Central memory CD8-positive, alpha-beta T cell (primary cell): ENCODE measurements at regions not wholly inside any gene's neighbourhood (a gene's known extent, or its start where the extent isn't known, plus 50 kb on each side); places are given as distances from the start of the nearest gene placed in this dataset.

Experiments used
- ATAC-seq: fragments of 150-1000 bp; cut with Tn5 transposase; replicated peaks from 2 replicates; pipeline ENCODE4 v1.10.0; 2022; ENCODE audit warnings: mild to moderate bottlenecking, moderate FRiP score, moderate number of reproducible peaks; ENCODE audit not compliant: poor library complexity, severe bottlenecking; ENCODE audit errors: extremely low read depth
- DNase-seq, 2 donors: peaks; one replicate each; pipeline ENCODE4 v3.0.0; 2021; ENCODE audit warnings: low spot score in 2 of 2
- H3K27ac Mint-ChIP-seq: one replicate; pipeline ENCODE4 v1.8.0; 2022; ENCODE audit warnings: low read depth, mild to moderate bottlenecking, moderate library complexity, mixed read lengths
- H3K27me3 Mint-ChIP-seq: one replicate; pipeline ENCODE4 v1.8.0; 2022; ENCODE audit warnings: mixed read lengths
- H3K36me3 Mint-ChIP-seq: one replicate; pipeline ENCODE4 v1.8.0; 2022; ENCODE audit warnings: mild to moderate bottlenecking, moderate library complexity, mixed read lengths; ENCODE audit not compliant: insufficient read depth
- H3K4me1 Mint-ChIP-seq: one replicate; pipeline ENCODE4 v1.8.0; 2022; ENCODE audit warnings: mixed read lengths
- H3K4me3 Mint-ChIP-seq: one replicate; pipeline ENCODE4 v1.8.0; 2022; ENCODE audit warnings: mild to moderate bottlenecking, moderate library complexity, mixed read lengths
- H3K9me3 Mint-ChIP-seq: one replicate; pipeline ENCODE4 v1.8.0; 2022; ENCODE audit warnings: mixed read lengths

GRCh38 chr15:56868170-56868569 lies 50.3 kb upstream of the TCF12 start:
- DNase-seq, result no peak
- H3K27me3 Mint-ChIP-seq, result no peaks in the 10 kb centered on the region
- H3K4me3 Mint-ChIP-seq, result no peak overlapping the region
- ATAC-seq, result no peak
- no peaks in the 10 kb centered on the region for H3K4me1 Mint-ChIP-seq
- no peaks in the 10 kb centered on the region for H3K9me3 Mint-ChIP-seq
- no peaks in the 10 kb centered on the region for H3K36me3 Mint-ChIP-seq
- no peak overlapping the region for H3K27ac Mint-ChIP-seq

- DNase-seq (no peak), ATAC-seq (no peak)
- Mint-ChIP-seq H3K27ac (no peak overlapping the region), H3K36me3 (no peaks in the 10 kb centered on the region), H3K4me1 (no peaks in the 10 kb centered on the region), H3K9me3 (no peaks in the 10 kb centered on the region), H3K27me3 (no peaks in the 10 kb centered on the region), H3K4me3 (no peak overlapping the region)
Observed at GRCh38 chr15:56866803-56867202, 51.6 kb upstream of the TCF12 start.

GRCh38 chr15:56857828-56858227 lies 60.6 kb upstream of the TCF12 start:
- H3K4me3 Mint-ChIP-seq, result no peak overlapping the region
- no peak for DNase-seq
- H3K36me3 Mint-ChIP-seq, result no peaks in the 10 kb centered on the region
- no peak overlapping the region for H3K27ac Mint-ChIP-seq
- no peaks in the 10 kb centered on the region for H3K9me3 Mint-ChIP-seq
- H3K27me3 Mint-ChIP-seq, result peaks cover 16% of the 10 kb centered on the region
- no peaks in the 10 kb centered on the region for H3K4me1 Mint-ChIP-seq
- no peak for ATAC-seq

- Mint-ChIP-seq H3K4me1 (no peaks in the 10 kb centered on the region), H3K9me3 (no peaks in the 10 kb centered on the region), H3K27ac (no peak overlapping the region), H3K4me3 (no peak overlapping the region), H3K36me3 (no peaks in the 10 kb centered on the region), H3K27me3 (peaks cover 16% of the 10 kb centered on the region)
- DNase-seq, result no peak
- no peak for ATAC-seq
Observed at GRCh38 chr15:56856934-56857333, 61.5 kb upstream of the TCF12 start.

- ATAC-seq (no peak), DNase-seq (no peak)
- peaks cover 11% of the 10 kb centered on the region for H3K27me3 Mint-ChIP-seq
- H3K9me3 Mint-ChIP-seq, result no peaks in the 10 kb centered on the region
- H3K36me3 Mint-ChIP-seq, result no peaks in the 10 kb centered on the region
- H3K27ac Mint-ChIP-seq, result no peak overlapping the region
- no peak overlapping the region for H3K4me3 Mint-ChIP-seq
- no peaks in the 10 kb centered on the region for H3K4me1 Mint-ChIP-seq
Observed at GRCh38 chr15:56844892-56845291, 73.6 kb upstream of the TCF12 start.

- H3K36me3 Mint-ChIP-seq, result no peaks in the 10 kb centered on the region
- H3K27me3 Mint-ChIP-seq, result peaks cover 11% of the 10 kb centered on the region
- no peaks in the 10 kb centered on the region for H3K4me1 Mint-ChIP-seq
- no peak for ATAC-seq
- no peak for DNase-seq
- H3K9me3 Mint-ChIP-seq, result no peaks in the 10 kb centered on the region
- H3K4me3 Mint-ChIP-seq, result no peak overlapping the region
- no peak overlapping the region for H3K27ac Mint-ChIP-seq
Observed at GRCh38 chr15:56844471-56844870, 74.0 kb upstream of the TCF12 start.

GRCh38 chr15:56839641-56840040 lies 78.8 kb upstream of the TCF12 start:
- H3K27ac Mint-ChIP-seq, result no peak overlapping the region
- no peaks in the 10 kb centered on the region for H3K36me3 Mint-ChIP-seq
- DNase-seq, result no peak

GRCh38 chr15:56839099-56839498 lies 79.3 kb upstream of the TCF12 start:
- Mint-ChIP-seq H3K4me3 (no peak overlapping the region), H3K36me3 (no peaks in the 10 kb centered on the region), H3K27ac (no peak overlapping the region), H3K27me3 (peaks cover 11% of the 10 kb centered on the region), H3K4me1 (peaks cover 7% of the 10 kb centered on the region), H3K9me3 (no peaks in the 10 kb centered on the region)
- DNase-seq, result no peak
- no peak for ATAC-seq

More at GRCh38 chr15:56839641-56840040, 78.8 kb upstream of the TCF12 start:
- no peaks in the 10 kb centered on the region for H3K9me3 Mint-ChIP-seq
- ATAC-seq, result no peak
- H3K27me3 Mint-ChIP-seq, result peaks cover 11% of the 10 kb centered on the region
- H3K4me3 Mint-ChIP-seq, result no peak overlapping the region
- peaks cover 7% of the 10 kb centered on the region for H3K4me1 Mint-ChIP-seq

- H3K4me1 Mint-ChIP-seq, result peaks cover 7% of the 10 kb centered on the region
- H3K9me3 Mint-ChIP-seq, result no peaks in the 10 kb centered on the region
- H3K4me3 Mint-ChIP-seq, result no peak overlapping the region
- DNase-seq (no peak), ATAC-seq (no peak)
- H3K36me3 Mint-ChIP-seq, result no peaks in the 10 kb centered on the region
- H3K27me3 Mint-ChIP-seq, result peaks cover 11% of the 10 kb centered on the region
- H3K27ac Mint-ChIP-seq, result no peak overlapping the region
Observed at GRCh38 chr15:56838085-56838484, 80.4 kb upstream of the TCF12 start.

- Mint-ChIP-seq H3K27me3 (peaks cover 3% of the 10 kb centered on the region), H3K36me3 (no peaks in the 10 kb centered on the region), H3K9me3 (no peaks in the 10 kb centered on the region), H3K27ac (no peak overlapping the region), H3K4me3 (no peak overlapping the region), H3K4me1 (peaks cover 7% of the 10 kb centered on the region)
- DNase-seq (no peak), ATAC-seq (no peak)
Observed at GRCh38 chr15:56837273-56837672, 81.2 kb upstream of the TCF12 start.

- no peaks in the 10 kb centered on the region for H3K9me3 Mint-ChIP-seq
- H3K4me3 Mint-ChIP-seq, result no peak overlapping the region
- DNase-seq, result no peak
- H3K4me1 Mint-ChIP-seq, result peaks cover 7% of the 10 kb centered on the region
- no peak for ATAC-seq
- H3K27ac Mint-ChIP-seq, result no peak overlapping the region
- H3K27me3 Mint-ChIP-seq, result no peaks in the 10 kb centered on the region
- no peaks in the 10 kb centered on the region for H3K36me3 Mint-ChIP-seq
Observed at GRCh38 chr15:56835718-56836171, 82.7 kb upstream of the TCF12 start.

GRCh38 chr15:56832125-56832524 lies 86.3 kb upstream of the TCF12 start:
- ATAC-seq (no peak), DNase-seq (no peak)
- no peaks in the 10 kb centered on the region for H3K4me1 Mint-ChIP-seq
- no peak overlapping the region for H3K4me3 Mint-ChIP-seq
- H3K27ac Mint-ChIP-seq, result no peak overlapping the region
- no peaks in the 10 kb centered on the region for H3K27me3 Mint-ChIP-seq
- no peaks in the 10 kb centered on the region for H3K9me3 Mint-ChIP-seq
- no peaks in the 10 kb centered on the region for H3K36me3 Mint-ChIP-seq

GRCh38 chr15:56831467-56832005 lies 86.9 kb upstream of the TCF12 start:
- H3K27me3 Mint-ChIP-seq, result no peaks in the 10 kb centered on the region
- no peak overlapping the region for H3K27ac Mint-ChIP-seq
- no peak overlapping the region for H3K4me3 Mint-ChIP-seq
- no peak for ATAC-seq
- H3K9me3 Mint-ChIP-seq, result no peaks in the 10 kb centered on the region
- H3K36me3 Mint-ChIP-seq, result no peaks in the 10 kb centered on the region
- no peaks in the 10 kb centered on the region for H3K4me1 Mint-ChIP-seq
- DNase-seq, result no peak

GRCh38 chr15:56824175-56824574 lies 90.9 kb upstream of the ZNF280D start:
- Mint-ChIP-seq H3K27me3 (no peaks in the 10 kb centered on the region), H3K36me3 (no peaks in the 10 kb centered on the region), H3K27ac (no peak overlapping the region), H3K9me3 (no peaks in the 10 kb centered on the region), H3K4me3 (no peak overlapping the region), H3K4me1 (no peaks in the 10 kb centered on the region)
- DNase-seq (no peak), ATAC-seq (no peak)
